ENCODE measurements at regions not wholly inside any gene's neighbourhood (a gene's known extent, or its start where the extent isn't known, plus 50 kb on each side); places are given as distances from the start of the nearest gene placed in this dataset.

- no peaks in the 10 kb centered on the region for H3K36me3 Mint-ChIP-seq (ENCODE audit: low read depth)
- peaks cover 4% of the 10 kb centered on the region for H3K9me3 Mint-ChIP-seq
- no peaks in the 10 kb centered on the region for H3K4me1 Mint-ChIP-seq (ENCODE audit: low read depth)
- H3K27me3 Mint-ChIP-seq = no peaks in the 10 kb centered on the region
- no peak overlapping the region for H3K27ac Mint-ChIP-seq
- no peak overlapping the region for H3K4me3 Mint-ChIP-seq
Measured at GRCh38 chr18:60130284-60130683, 230.5 kb downstream of the PMAIP1 start.

- Mint-ChIP-seq H3K9me3 (no peaks in the 10 kb centered on the region), H3K4me1 (ENCODE audit: low read depth) (no peaks in the 10 kb centered on the region), H3K4me3 (no peak overlapping the region), H3K27ac (no peak overlapping the region), H3K36me3 (ENCODE audit: low read depth) (no peaks in the 10 kb centered on the region), H3K27me3 (no peaks in the 10 kb centered on the region)
Measured at GRCh38 chr18:60123031-60123430, 223.2 kb downstream of the PMAIP1 start.

DNA sequence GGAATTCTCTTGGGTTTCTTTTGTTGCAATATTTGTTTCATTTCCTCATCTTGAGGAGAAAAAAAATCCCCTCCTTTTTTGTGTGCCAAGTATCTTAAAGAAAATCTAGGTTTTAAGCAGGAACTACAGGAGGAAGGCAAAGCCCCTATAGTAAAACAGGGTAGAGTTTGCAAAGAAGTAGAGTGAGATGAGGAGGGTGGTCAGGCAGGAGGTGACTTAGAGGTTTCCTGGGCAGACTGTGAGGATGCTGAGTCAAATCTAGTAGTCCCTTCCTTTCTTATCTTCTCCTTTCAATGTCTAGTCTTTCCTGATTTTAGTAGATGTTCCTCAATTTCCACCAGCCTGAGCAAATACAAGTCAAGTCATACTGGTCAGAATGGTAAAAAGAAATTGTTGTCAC, 222.5 kb downstream of the PMAIP1 start:
- no peak overlapping the region for H3K4me3 Mint-ChIP-seq
- H3K36me3 Mint-ChIP-seq (ENCODE audit: low read depth) = no peaks in the 10 kb centered on the region
- no peaks in the 10 kb centered on the region for H3K4me1 Mint-ChIP-seq (ENCODE audit: low read depth)
- no peak overlapping the region for H3K27ac Mint-ChIP-seq
- no peaks in the 10 kb centered on the region for H3K27me3 Mint-ChIP-seq
- no peaks in the 10 kb centered on the region for H3K9me3 Mint-ChIP-seq

GRCh38 chr18:60120231-60120750, 220.5 kb downstream of the PMAIP1 start:
- Mint-ChIP-seq H3K27ac (no peak overlapping the region), H3K36me3 (ENCODE audit: low read depth) (no peaks in the 10 kb centered on the region), H3K9me3 (no peaks in the 10 kb centered on the region), H3K4me1 (ENCODE audit: low read depth) (no peaks in the 10 kb centered on the region), H3K4me3 (no peak overlapping the region), H3K27me3 (no peaks in the 10 kb centered on the region)

DNA sequence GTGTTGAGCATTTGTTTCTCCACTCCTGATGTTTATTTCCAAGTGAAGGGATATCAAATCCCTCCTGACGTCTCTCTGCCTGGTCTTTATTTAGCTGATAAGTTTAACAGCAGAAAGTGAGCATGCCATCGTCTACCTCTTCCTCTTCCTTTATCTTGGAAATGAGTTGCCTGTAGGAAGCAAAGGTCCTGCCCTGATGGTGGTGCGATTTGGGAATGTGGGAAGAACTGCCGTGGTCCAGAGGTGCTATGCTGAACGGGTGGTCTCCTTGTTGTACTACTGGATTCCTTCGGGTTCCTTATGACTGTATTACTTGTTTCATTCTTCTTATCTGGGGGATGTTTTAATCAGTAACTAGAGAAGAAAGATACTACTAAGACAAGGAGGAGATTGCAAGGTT, 217.5 kb downstream of the PMAIP1 start:
- H3K4me3 Mint-ChIP-seq = no peak overlapping the region

DNA sequence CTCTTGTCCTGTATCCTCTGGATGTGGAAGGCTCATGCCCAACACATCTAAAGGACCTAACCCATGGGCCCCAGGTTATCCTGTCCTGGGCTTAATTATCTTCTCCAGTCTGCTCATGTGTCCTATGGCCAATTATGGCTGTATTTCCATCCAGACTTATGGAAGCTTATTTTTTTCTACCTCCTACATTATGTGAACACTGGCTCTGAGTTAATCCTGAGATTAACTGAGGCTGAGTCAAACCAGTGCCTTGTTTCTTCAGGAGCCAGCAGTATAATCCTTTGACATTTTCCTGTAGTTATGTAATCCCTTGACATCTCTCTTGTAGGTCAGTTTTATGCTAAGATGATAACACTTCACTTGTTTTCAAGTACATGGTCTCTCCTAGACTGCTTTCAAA, 213.6 kb downstream of the PMAIP1 start:
- no peaks in the 10 kb centered on the region for H3K36me3 Mint-ChIP-seq (ENCODE audit: low read depth)
- no peak overlapping the region for H3K4me3 Mint-ChIP-seq
- no peak overlapping the region for H3K27ac Mint-ChIP-seq
- H3K27me3 Mint-ChIP-seq = no peaks in the 10 kb centered on the region
- no peaks in the 10 kb centered on the region for H3K9me3 Mint-ChIP-seq
- H3K4me1 Mint-ChIP-seq (ENCODE audit: low read depth) = no peaks in the 10 kb centered on the region

More for the DNA sequence above, 217.5 kb downstream of the PMAIP1 start:
- Mint-ChIP-seq H3K27ac (no peak overlapping the region), H3K9me3 (no peaks in the 10 kb centered on the region), H3K27me3 (no peaks in the 10 kb centered on the region), H3K36me3 (ENCODE audit: low read depth) (no peaks in the 10 kb centered on the region), H3K4me1 (ENCODE audit: low read depth) (no peaks in the 10 kb centered on the region)

DNA sequence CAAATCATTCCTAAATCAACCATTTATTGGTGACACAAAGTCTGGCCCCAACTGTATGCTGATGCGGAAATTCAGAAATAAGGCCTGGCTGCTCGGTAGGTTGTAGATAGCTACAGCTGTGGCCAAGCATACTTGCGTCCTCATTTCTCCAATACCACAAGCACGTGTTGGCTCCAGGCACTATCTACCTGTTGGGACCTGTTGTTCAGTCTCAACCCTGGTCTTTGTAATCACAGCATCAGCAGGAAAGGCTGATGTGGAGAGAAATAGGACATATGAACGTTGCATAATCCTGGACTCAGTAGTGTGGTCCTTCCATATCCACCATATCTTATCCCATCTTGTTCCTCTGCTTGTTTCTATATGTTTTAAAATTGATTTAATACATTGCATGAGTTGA, 212.6 kb downstream of the PMAIP1 start:
- no peak overlapping the region for H3K4me3 Mint-ChIP-seq
- no peaks in the 10 kb centered on the region for H3K27me3 Mint-ChIP-seq
- no peaks in the 10 kb centered on the region for H3K36me3 Mint-ChIP-seq (ENCODE audit: low read depth)
- no peak overlapping the region for H3K27ac Mint-ChIP-seq
- H3K9me3 Mint-ChIP-seq = no peaks in the 10 kb centered on the region
- no peaks in the 10 kb centered on the region for H3K4me1 Mint-ChIP-seq (ENCODE audit: low read depth)

- H3K4me3 Mint-ChIP-seq = no peak overlapping the region
- no peaks in the 10 kb centered on the region for H3K9me3 Mint-ChIP-seq
- H3K27me3 Mint-ChIP-seq = no peaks in the 10 kb centered on the region
- H3K27ac Mint-ChIP-seq = no peak overlapping the region
- no peaks in the 10 kb centered on the region for H3K4me1 Mint-ChIP-seq (ENCODE audit: low read depth)
- H3K36me3 Mint-ChIP-seq (ENCODE audit: low read depth) = no peaks in the 10 kb centered on the region
Measured at GRCh38 chr18:60111525-60111924, 211.7 kb downstream of the PMAIP1 start.

- no peaks in the 10 kb centered on the region for H3K27me3 Mint-ChIP-seq
- no peak overlapping the region for H3K27ac Mint-ChIP-seq
- no peaks in the 10 kb centered on the region for H3K9me3 Mint-ChIP-seq
- H3K4me3 Mint-ChIP-seq = no peak overlapping the region
- no peaks in the 10 kb centered on the region for H3K4me1 Mint-ChIP-seq (ENCODE audit: low read depth)
- no peaks in the 10 kb centered on the region for H3K36me3 Mint-ChIP-seq (ENCODE audit: low read depth)
Measured at GRCh38 chr18:60110836-60111235, 211.0 kb downstream of the PMAIP1 start.

DNA sequence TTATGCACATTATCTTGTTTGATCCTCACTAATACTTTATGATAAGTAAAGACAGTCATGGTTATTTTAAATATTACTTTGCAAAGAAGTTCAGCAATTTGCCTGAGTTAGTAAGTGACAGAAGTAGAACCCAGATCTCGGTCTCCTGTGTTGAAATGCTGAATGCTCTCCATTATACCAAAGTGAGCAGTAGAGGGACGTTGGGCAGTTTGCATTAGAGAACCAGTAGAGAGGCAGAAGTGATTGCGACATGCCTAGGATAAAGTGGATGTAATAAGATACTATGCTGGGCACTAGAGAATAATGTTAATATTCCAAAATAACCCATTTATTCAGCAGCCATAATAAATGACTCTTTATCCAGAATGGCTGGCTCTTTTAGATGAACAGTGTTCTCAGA, 201.0 kb downstream of the PMAIP1 start:
- Mint-ChIP-seq H3K27me3 (no peaks in the 10 kb centered on the region), H3K9me3 (no peaks in the 10 kb centered on the region), H3K4me1 (ENCODE audit: low read depth) (no peaks in the 10 kb centered on the region), H3K27ac (no peak overlapping the region), H3K4me3 (no peak overlapping the region), H3K36me3 (ENCODE audit: low read depth) (no peaks in the 10 kb centered on the region)

DNA sequence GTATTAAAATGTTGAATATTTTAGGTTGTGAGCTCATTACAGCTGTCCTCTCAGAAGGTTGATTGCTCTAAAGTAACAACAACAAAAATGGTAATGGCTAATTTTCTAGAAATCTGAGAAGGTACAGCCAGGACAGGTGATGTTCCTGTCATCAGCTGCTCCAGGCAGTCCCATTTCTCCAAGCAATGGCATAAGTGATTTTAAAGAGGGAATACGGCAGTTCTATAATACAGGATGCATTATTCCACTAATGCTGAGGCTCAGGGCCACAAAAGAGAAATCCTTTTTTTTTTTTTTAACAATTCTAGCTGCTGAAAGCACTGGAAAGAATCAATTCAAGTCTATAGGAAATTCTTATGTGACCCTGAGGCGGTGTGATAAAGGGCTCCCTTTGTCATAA, 199.9 kb downstream of the PMAIP1 start:
- H3K4me3 Mint-ChIP-seq = no peak overlapping the region
- H3K4me1 Mint-ChIP-seq (ENCODE audit: low read depth) = no peaks in the 10 kb centered on the region
- H3K9me3 Mint-ChIP-seq = no peaks in the 10 kb centered on the region
- H3K27ac Mint-ChIP-seq = no peak overlapping the region
- H3K36me3 Mint-ChIP-seq (ENCODE audit: low read depth) = no peaks in the 10 kb centered on the region
- no peaks in the 10 kb centered on the region for H3K27me3 Mint-ChIP-seq

DNA sequence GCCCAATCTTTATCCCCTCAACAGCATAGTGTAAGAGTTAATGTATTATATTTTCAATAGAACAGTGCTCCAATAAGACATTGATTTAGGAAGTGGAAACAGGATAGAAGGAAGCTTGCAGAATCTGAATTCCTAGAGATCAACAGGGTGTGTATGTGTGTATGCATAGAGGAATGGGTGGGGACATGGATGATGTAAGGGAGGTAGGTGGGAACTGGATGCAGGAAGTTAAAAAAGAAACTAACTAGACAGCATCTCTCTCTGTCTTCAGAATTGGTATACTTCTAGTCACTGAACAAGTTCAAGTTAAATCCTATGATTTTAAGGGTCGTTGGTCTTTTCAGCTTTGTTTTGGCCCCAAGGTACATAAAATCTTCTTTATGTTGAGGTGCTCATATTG, 196.6 kb downstream of the PMAIP1 start:
- no peak overlapping the region for H3K4me3 Mint-ChIP-seq
- no peaks in the 10 kb centered on the region for H3K27me3 Mint-ChIP-seq
- no peaks in the 10 kb centered on the region for H3K4me1 Mint-ChIP-seq (ENCODE audit: low read depth)
- H3K36me3 Mint-ChIP-seq (ENCODE audit: low read depth) = no peaks in the 10 kb centered on the region
- H3K27ac Mint-ChIP-seq = no peak overlapping the region
- H3K9me3 Mint-ChIP-seq = peaks cover 5% of the 10 kb centered on the region

DNA sequence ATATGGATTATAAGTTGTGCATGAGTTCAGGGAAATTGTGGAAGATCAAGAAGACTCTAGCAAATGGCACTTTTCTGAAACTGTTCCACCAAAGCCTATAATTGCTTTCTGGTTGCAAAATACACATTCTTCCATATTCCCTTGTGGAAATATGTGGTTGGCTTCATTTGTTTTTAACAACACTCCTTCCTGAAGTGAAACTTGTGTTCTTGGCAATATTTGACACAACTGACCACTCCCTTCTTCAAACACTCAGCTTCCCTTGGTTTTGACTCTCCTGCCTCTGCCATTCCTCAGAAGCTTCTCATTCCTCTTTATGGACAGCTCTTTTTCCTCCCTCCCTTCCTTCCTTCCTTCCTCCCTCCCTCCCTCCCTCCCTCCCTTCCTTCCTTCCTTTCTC, 192.3 kb downstream of the PMAIP1 start:
- no peaks in the 10 kb centered on the region for H3K4me1 Mint-ChIP-seq (ENCODE audit: low read depth)
- H3K9me3 Mint-ChIP-seq = peaks cover 5% of the 10 kb centered on the region
- no peak overlapping the region for H3K4me3 Mint-ChIP-seq
- peaks cover 5% of the 10 kb centered on the region for H3K27me3 Mint-ChIP-seq
- no peak overlapping the region for H3K27ac Mint-ChIP-seq
- H3K36me3 Mint-ChIP-seq (ENCODE audit: low read depth) = no peaks in the 10 kb centered on the region

DNA sequence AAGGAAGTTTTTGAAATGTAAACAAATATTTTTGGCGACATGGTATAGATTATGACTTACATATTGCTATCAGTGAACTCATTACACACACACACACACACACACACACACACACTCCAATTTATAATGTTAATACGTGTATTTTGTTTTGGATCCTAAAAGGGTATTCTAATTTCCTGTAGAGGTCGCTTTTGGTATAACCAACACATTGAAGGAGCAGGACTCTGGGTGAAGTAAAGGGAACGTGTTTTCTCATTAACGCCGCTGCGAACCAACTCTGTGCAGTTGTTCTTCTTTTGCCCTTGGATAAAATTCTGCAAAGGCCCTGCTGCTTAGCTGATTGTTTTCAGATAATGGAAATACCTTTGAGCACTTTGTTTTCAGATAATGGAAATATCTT, 190.4 kb downstream of the PMAIP1 start:
- H3K4me3 Mint-ChIP-seq = no peak overlapping the region
- peaks cover 5% of the 10 kb centered on the region for H3K9me3 Mint-ChIP-seq
- H3K36me3 Mint-ChIP-seq (ENCODE audit: low read depth) = no peaks in the 10 kb centered on the region
- H3K4me1 Mint-ChIP-seq (ENCODE audit: low read depth) = no peaks in the 10 kb centered on the region
- no peak overlapping the region for H3K27ac Mint-ChIP-seq
- H3K27me3 Mint-ChIP-seq = peaks cover 5% of the 10 kb centered on the region

DNA sequence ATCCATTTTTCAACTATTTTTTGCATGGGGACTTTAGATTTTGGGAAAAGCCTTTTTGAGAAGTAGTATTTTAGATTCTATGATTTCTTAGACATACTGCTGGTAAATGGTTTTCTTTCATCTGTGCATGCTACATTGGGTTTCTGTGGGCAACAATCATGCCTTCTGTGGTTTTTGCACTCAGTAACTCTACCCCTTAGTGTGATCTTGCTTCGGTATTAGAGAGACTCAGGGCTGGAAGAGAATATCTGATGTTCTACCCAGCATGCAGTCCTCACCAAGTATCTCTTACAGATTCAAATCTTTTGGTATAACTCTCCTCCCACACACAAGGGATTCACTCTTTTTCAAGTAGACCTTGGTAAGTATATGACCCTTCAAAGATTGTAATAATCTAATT, 183.0 kb downstream of the PMAIP1 start:
- Mint-ChIP-seq H3K27me3 (no peaks in the 10 kb centered on the region), H3K4me1 (ENCODE audit: low read depth) (no peaks in the 10 kb centered on the region), H3K36me3 (ENCODE audit: low read depth) (no peaks in the 10 kb centered on the region), H3K9me3 (no peaks in the 10 kb centered on the region), H3K27ac (no peak overlapping the region), H3K4me3 (no peak overlapping the region)

GRCh38 chr18:60082282-60082681, 182.5 kb downstream of the PMAIP1 start:
- no peaks in the 10 kb centered on the region for H3K36me3 Mint-ChIP-seq (ENCODE audit: low read depth)
- no peaks in the 10 kb centered on the region for H3K27me3 Mint-ChIP-seq
- H3K27ac Mint-ChIP-seq = no peak overlapping the region
- H3K4me1 Mint-ChIP-seq (ENCODE audit: low read depth) = no peaks in the 10 kb centered on the region
- H3K9me3 Mint-ChIP-seq = peaks cover 3% of the 10 kb centered on the region
- H3K4me3 Mint-ChIP-seq = no peak overlapping the region

Measured in stimulated activated naive CD8-positive, alpha-beta T cell treated with anti-CD3 and anti-CD28 coated beads, Interleukin-15, Interleukin-2, amounts not matched to agents 100 ng/mL and 50 ng/mL, for 24 hours (primary cell).